Endodermal cell (in vitro differentiated cells): ENCODE measurements at regions not wholly inside any gene's neighbourhood (a gene's known extent, or its start where the extent isn't known, plus 50 kb on each side); places are given as distances from the start of the nearest gene placed in this dataset.

Source experiments
- DNase-seq: peaks from one replicate; pipeline ENCODE4 v3.0.0-alpha.2; 2017
- H3K27ac ChIP-seq: 2 replicates; pipeline ENCODE4 v1.5.1; 2013; ENCODE audit warnings: mild to moderate bottlenecking, low read depth, low read length, moderate library complexity
- H3K27me3 ChIP-seq: 2 replicates; pipeline ENCODE4 v1.6.1; 2013; ENCODE audit warnings: mild to moderate bottlenecking, low read length, moderate library complexity; ENCODE audit not compliant: insufficient read depth, control insufficient read depth, poor library complexity, severe bottlenecking
- H3K36me3 ChIP-seq: 2 replicates; pipeline ENCODE4 v1.7.0; 2013; ENCODE audit warnings: mild to moderate bottlenecking, low read length, moderate library complexity; ENCODE audit not compliant: control insufficient read depth, insufficient read depth
- H3K4me1 ChIP-seq: one replicate; pipeline ENCODE4 v1.7.0; 2013; ENCODE audit warnings: low read length; ENCODE audit not compliant: control insufficient read depth, insufficient read depth
- H3K4me3 ChIP-seq: 2 replicates; pipeline ENCODE4 v1.5.1; 2013; ENCODE audit warnings: mild to moderate bottlenecking, low read length, moderate library complexity
- H3K9ac ChIP-seq: 2 replicates; pipeline ENCODE4 v1.6.1; 2013; ENCODE audit warnings: mild to moderate bottlenecking, low read length, moderate library complexity; ENCODE audit not compliant: poor library complexity, severe bottlenecking; ENCODE audit errors: extremely low read depth
- H3K9me3 ChIP-seq: 2 replicates; pipeline ENCODE4 v1.6.1; 2013; ENCODE audit warnings: mild to moderate bottlenecking, low read length, moderate library complexity; ENCODE audit not compliant: control insufficient read depth
- H3K27ac Mint-ChIP-seq: 2 replicates; pipeline ENCODE4 v1.8.0; 2020; ENCODE audit warnings: mixed read lengths
- H3K27me3 Mint-ChIP-seq: 2 replicates; pipeline ENCODE4 v1.8.0; 2021; ENCODE audit warnings: mild to moderate bottlenecking, mixed read lengths; ENCODE audit not compliant: insufficient read depth
- H3K36me3 Mint-ChIP-seq: 2 replicates; pipeline ENCODE4 v1.8.0; 2020; ENCODE audit warnings: low read depth, mixed read lengths
- H3K4me1 Mint-ChIP-seq: 2 replicates; pipeline ENCODE4 v1.8.0; 2020; ENCODE audit warnings: mixed read lengths
- H3K4me3 Mint-ChIP-seq: 2 replicates; pipeline ENCODE4 v1.8.0; 2020; ENCODE audit warnings: mild to moderate bottlenecking, moderate library complexity, mixed read lengths
- H3K9me3 Mint-ChIP-seq: 2 replicates; pipeline ENCODE4 v1.8.0; 2020; ENCODE audit warnings: mild to moderate bottlenecking, mixed read lengths
- WGBS, 2 experiments: methylation state at CpG; one replicate each; pipeline versions ENCODE4 v1.1.5 to v1.1.7; 2013; ENCODE audit warnings: missing lambda C conversion rate in 2 of 2, mixed read lengths in 1 of 2; ENCODE audit not compliant: insufficient coverage in 1 of 2, insufficient read length in 1 of 2; 5-methylcytosine and 5-hydroxymethylcytosine counted together
- TF ChIP-seq, protein P1 (sequence below): fragments of 200-600 bp; sonication (generic); conservative IDR thresholded peaks from 2 replicates; pipeline ENCODE4 v1.5.0; 2021; ENCODE audit warnings: antibody characterized with exemption, mild to moderate bottlenecking

DNA sequence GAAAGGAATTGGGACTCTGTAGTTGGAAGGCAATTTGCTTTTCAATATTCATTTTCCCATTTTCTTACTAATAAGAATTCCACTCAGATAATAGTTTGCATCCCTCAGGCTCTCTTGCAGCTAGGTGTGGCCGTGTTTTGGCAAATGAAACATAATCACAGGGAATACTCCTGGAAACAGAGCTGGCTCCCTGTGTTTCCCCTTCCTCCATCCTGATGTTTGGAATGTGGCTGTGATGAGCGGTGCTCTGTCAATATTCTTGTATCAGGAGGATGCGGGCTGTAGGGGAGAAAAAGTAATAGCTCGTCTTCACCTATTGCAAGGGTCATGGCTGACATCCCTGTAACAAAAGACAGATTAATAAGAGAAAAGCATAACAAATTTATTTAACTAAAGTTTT, 271.0 kb downstream of the MYCN start:
- TF ChIP-seq, protein P1, sequence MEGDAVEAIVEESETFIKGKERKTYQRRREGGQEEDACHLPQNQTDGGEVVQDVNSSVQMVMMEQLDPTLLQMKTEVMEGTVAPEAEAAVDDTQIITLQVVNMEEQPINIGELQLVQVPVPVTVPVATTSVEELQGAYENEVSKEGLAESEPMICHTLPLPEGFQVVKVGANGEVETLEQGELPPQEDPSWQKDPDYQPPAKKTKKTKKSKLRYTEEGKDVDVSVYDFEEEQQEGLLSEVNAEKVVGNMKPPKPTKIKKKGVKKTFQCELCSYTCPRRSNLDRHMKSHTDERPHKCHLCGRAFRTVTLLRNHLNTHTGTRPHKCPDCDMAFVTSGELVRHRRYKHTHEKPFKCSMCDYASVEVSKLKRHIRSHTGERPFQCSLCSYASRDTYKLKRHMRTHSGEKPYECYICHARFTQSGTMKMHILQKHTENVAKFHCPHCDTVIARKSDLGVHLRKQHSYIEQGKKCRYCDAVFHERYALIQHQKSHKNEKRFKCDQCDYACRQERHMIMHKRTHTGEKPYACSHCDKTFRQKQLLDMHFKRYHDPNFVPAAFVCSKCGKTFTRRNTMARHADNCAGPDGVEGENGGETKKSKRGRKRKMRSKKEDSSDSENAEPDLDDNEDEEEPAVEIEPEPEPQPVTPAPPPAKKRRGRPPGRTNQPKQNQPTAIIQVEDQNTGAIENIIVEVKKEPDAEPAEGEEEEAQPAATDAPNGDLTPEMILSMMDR: no peak
- H3K4me3 ChIP-seq: no peak overlapping the region
- H3K36me3 Mint-ChIP-seq: no peaks in the 10 kb centered on the region
- no peaks in the 10 kb centered on the region for H3K27me3 ChIP-seq
- peaks cover 6% of the 10 kb centered on the region for H3K27me3 Mint-ChIP-seq
- H3K27ac ChIP-seq: no peak overlapping the region
- no peak for DNase-seq
- no peaks in the 10 kb centered on the region for H3K36me3 ChIP-seq
- H3K4me1 Mint-ChIP-seq: no peaks in the 10 kb centered on the region
- no peak overlapping the region for H3K4me3 Mint-ChIP-seq
- H3K27ac Mint-ChIP-seq: no peak overlapping the region
- 0 to 47% methylated on average over 1 to 4 of the region's 4 CpGs for WGBS, 2 experiments
- H3K9ac ChIP-seq: no peak overlapping the region
- H3K4me1 ChIP-seq: no peaks in the 10 kb centered on the region
- H3K9me3 ChIP-seq: peaks cover 6% of the 10 kb centered on the region
- peaks cover 2% of the 10 kb centered on the region for H3K9me3 Mint-ChIP-seq

DNA sequence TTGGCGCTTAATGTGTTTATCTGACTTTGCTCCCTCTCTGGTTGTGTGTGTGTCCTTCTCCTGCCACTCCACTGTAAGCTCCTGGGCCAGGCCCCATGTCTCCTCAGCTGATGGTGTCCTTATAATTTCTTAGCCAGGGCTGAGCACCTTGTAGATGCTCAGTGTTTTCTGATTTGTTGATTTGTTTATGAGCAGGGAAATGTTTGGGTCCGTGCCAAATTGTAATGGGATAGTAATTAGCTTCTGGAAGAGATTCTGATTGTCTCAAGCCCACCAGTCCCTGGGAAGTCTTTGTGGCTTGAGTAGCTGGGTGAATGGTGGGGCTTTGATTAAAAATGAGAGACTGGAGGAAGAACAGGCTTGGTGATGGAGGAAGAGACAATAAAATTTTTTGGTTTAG, 270.5 kb downstream of the MYCN start:
- Mint-ChIP-seq H3K9me3 (peaks cover 2% of the 10 kb centered on the region), H3K4me1 (no peaks in the 10 kb centered on the region), H3K27me3 (peaks cover 11% of the 10 kb centered on the region), H3K4me3 (no peak overlapping the region), H3K27ac (no peak overlapping the region), H3K36me3 (no peaks in the 10 kb centered on the region)
- no peak overlapping the region for H3K9ac ChIP-seq
- no peak overlapping the region for H3K27ac ChIP-seq
- H3K4me1 ChIP-seq: no peaks in the 10 kb centered on the region
- 83 to 91% methylated on average over 2 of the region's 2 CpGs for WGBS, 2 experiments
- no peak overlapping the region for H3K4me3 ChIP-seq
- H3K36me3 ChIP-seq: no peaks in the 10 kb centered on the region
- H3K9me3 ChIP-seq: peaks cover 6% of the 10 kb centered on the region
- DNase-seq: no peak
- no peaks in the 10 kb centered on the region for H3K27me3 ChIP-seq
- TF ChIP-seq, protein P1: no peak

DNA sequence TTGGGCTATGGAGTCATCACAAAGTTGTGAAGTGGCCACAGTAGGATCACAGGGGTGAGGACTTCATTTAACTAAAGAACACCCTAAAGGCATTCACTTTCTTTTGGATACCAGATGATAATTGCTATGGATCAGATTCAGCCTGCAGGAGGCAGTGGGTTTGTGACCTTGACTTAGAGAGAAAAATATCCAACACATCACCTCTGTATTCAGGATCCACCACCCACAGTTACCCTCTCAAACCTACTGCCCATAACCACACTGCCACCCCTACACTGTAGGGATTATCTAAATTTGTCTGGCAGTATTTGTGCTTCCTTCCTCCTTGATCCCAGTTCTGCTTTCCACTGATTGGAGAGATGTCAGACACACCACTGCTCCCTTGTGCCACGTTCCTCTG, 269.4 kb downstream of the MYCN start:
- Mint-ChIP-seq H3K4me3 (no peak overlapping the region), H3K36me3 (no peaks in the 10 kb centered on the region), H3K4me1 (peaks cover 3% of the 10 kb centered on the region), H3K27ac (no peak overlapping the region), H3K9me3 (peaks cover 2% of the 10 kb centered on the region), H3K27me3 (peaks cover 14% of the 10 kb centered on the region)
- no peak overlapping the region for H3K4me3 ChIP-seq
- no peaks in the 10 kb centered on the region for H3K27me3 ChIP-seq
- H3K27ac ChIP-seq: no peak overlapping the region
- TF ChIP-seq, protein P1: no peak
- H3K4me1 ChIP-seq: no peaks in the 10 kb centered on the region
- 82% methylated on average over 1 of the region's 1 CpG; no CpG with 5 or more reads in 1 of the 2 experiments for WGBS, 2 experiments
- no peak overlapping the region for H3K9ac ChIP-seq
- H3K9me3 ChIP-seq: peaks cover 6% of the 10 kb centered on the region
- no peaks in the 10 kb centered on the region for H3K36me3 ChIP-seq
- no peak for DNase-seq
